Fibroblast of skin of scalp (primary cell): ENCODE measurements at regions not wholly inside any gene's neighbourhood (a gene's known extent, or its start where the extent isn't known, plus 50 kb on each side); places are given as distances from the start of the nearest gene placed in this dataset.
"Not testable (repeated sequence)": the region's sequence is repeated elsewhere in the genome, so short reads cannot be mapped to it uniquely, and the experiment has no call there.

Experiments
- DNase-seq: peaks from one replicate; pipeline ENCODE4 v3.0.0-alpha.2; 2013

DNA sequence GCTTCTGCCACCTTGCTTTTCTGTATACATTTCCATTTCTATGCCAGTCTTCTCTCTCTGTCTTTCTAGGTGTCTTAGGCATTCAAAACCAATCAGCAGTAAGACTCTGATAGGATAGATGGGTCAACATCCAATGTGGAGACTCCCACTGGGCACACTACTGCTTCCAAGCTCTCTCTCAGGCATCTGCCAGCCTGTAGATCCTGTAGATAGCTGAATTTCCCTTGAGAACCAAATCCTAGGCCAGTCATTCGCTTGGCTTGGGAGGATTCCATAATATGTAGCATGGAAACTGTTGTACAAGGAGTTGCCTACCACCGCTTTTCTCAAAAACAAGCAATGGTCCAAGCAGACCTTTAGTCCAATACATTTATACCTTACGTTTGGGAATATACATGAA lies 262.8 kb upstream of the RARB start:
- no peak for DNase-seq

DNA sequence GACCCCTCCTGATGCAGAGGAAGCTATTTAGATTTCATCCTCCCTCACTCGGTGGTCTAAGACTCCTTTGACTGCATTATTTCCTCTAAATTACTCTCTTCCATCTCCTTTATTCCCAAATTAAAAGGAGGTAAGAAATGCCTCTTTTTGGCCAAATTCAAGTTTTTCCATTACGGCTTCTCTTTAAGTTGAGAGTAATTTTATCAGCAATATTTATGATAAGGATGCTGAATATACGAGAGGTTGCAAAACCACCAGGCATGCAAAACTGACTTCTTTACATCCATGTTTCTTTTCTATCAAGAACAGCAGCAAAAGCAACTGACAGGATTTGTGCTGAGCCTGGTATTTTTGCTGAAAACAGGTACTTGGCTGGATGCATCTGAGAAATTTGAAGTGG lies 262.0 kb upstream of the RARB start:
- DNase-seq = no peak

DNA sequence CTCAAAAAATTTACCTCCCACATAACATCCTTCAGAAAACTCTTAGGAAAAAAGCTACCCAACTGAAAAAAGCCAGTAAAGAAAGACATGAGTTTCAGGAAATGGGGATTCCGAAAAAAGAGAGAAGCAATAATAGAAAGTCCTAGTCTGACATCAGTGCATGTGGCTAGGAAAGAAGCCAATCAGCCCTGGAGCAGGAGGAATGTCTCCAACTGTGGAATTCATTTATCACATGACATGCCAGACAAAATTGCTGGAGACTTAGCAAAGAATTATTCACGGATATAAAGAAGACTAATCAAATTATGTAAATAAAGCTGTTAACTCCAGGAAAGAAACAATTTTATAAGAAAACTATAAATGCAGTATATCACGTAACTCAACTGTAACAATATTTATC lies 258.9 kb upstream of the RARB start:
- peak; percentile 27 for DNase-seq

DNA sequence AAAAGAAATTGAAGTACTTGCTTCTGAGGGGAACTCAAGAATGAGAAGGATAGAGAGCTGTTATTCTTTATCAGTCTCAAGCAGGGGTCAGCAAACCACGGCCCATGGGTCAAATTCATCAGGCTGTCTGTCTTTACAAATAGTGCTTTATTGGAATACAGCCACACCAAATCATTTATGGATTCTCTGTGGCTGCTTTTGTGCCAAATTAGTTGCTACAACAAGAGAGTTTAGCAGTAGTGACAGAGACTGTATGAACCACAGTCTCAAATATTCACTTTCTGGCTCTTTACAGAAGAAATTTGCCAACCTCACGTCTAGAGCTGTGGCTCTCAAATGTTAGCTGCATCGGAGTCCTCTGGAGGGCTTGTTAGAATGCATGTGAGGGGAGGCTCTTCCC lies 258.0 kb upstream of the RARB start:
- DNase-seq = no peak

DNA sequence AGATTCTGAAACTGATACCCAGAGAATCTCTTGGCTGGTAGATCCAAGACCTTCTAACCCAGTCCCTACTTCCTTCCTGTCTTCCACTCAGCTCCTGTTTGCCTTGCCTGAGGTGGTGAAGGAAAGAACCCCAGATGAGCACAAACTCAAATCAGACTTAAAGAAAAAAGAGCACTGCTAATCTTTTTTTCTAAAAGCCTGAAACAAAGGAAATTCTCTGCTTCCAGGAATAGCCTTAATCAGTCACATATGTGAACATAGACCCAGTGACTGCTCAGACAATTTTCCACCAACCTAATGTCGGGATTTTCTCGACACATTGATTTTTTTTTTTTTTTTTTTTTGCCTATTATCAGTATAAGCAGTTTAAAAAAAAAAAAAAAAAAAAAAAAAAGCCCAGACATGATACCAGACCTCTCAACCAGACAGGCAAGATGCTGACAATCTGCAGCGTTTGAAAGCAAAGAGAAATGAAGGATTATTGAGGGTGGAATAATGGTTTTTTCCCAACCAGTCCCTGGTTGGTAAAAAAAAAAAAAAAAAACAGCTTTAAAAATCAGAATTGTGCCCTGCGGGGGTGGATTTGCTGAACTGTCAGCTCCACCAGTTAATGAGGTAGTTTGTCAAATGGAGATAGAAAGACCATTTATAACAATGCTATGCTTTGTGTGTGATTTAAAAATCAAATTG lies 256.8 kb upstream of the RARB start:
- DNase-seq = peak; percentile 18

DNA sequence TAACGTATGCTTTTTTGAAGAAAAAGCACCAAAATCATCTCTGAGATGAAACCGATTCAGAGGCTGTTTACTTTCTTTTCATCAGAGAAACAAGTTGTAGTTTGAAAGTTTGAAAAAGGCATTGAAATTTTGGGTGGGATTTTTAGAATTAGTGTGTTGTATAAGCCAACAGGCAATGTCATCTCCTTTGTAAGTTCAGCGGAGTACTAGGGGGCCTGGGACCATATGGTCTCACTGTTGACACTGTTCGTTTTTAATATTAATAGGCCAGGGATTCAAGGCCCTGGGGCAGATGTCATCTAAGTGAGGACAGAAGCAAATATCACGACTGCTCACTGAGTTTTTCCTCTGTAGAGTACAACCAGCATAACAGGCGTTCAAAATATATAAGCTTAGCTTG lies 256.2 kb upstream of the RARB start:
- DNase-seq = no peak

DNA sequence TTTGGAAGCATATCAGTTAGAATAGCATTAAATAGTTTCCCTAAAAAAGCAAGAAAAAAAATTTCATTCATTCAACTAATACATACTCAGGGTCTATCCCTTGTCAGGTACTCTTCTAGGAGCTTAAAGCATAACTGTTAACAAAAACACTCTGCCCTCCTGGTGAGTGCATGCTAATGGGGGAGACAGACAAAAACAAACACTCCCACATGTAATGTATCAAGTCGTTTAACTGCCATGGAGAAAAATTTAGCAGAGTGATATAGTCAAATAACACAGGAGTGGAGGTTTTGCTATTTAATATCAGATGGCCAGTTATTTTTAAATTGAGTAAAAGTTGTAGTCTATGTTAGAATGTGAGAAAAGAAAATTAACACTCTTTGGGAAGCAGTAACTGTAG lies 254.5 kb upstream of the RARB start:
- DNase-seq = no peak

DNA sequence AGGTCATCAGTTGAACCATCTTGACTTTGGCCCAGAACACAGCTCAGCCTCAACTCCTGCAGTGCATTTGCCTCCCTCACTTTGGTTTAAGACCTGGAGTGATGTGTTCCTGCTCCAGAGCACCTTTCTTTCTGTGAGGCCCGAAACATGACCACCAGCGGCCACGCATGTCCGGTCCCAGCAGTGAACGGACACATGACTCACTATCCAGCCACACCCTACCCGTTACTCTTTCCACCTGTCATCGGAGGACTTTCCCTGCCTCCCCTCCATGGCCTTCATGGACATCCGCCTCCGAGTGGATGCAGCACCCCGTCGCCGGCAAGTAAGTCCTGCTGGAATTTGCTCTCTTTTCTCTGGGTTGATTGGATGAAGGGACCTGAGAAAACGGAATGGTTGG lies 253.8 kb upstream of the RARB start:
- DNase-seq = no peak

DNA sequence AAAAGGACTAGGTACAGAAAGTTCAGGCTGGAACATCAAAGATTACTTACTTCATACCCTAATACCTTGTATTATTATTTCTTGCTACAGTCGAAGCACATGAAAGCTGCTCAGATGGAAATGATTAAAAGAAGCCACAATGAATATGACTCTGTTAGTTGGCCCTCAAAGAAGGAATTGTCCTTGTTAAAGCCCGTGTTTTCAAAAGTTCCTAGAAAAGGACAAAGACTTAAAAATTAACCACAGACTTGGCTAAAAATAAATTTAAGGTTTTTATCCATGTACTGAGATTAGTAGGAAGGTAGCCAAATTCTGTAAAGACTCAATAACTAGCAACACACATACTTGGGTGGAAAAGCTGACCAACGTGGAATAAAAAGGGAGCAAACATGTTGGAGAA lies 251.0 kb upstream of the RARB start:
- DNase-seq = peak; percentile 45

DNA sequence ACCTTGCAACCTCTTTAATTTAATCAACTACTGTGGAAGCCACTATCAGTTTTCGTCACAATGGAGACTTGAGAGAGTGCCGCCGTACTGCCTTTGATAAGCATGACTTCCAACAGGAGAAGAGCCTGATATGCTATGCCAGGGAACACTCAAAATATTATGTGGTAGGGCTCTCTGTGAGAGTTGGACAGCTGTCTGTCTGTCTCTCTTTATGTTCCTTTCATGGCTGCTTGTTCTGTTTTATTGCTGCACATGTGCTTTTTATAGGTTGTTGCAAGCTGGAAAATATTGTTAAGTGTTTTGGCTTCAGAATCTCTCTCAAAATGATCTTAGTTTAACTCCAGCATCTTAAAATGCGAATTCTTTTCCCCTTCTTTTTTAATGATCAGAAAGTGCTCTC lies 249.4 kb upstream of the RARB start:
- no peak for DNase-seq

DNA sequence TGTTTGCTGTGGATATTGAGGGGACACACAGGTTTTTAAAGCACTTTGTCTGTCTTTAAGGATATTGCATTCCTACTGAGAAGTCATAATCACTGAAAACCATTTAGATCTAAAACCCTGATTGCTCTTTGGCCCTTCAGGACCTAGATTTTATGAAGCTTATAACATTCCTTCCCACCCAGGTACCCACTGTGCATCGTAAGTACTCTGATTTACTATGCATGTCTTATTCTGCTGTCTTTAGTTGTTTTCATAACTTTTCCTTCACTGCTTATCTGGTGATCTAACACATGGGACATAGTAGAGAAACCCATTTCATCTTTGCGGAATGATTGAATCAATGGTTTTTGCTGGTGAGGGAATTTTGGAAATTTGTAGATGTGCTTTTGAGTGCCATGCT lies 247.0 kb upstream of the RARB start:
- no peak for DNase-seq

DNA sequence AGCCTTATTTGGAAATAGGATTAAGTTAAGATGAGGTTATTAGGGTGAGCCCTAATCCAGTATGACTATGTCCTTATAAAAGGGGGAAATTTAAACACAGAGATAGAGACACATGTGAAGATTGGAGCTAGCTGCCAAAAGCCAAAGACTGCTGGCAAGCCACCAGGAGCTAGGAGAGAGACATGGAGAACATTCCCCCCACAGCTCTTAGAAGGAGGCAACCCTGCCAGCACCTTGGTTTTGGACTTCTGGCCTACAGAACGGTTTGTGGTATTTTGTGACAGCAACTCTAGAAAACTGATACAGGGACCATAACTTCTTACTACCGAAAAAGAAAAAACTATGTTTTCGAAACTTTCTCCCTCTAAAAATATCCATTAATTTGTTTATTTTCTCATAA lies 245.3 kb upstream of the RARB start:
- DNase-seq = peak; percentile 4

DNA sequence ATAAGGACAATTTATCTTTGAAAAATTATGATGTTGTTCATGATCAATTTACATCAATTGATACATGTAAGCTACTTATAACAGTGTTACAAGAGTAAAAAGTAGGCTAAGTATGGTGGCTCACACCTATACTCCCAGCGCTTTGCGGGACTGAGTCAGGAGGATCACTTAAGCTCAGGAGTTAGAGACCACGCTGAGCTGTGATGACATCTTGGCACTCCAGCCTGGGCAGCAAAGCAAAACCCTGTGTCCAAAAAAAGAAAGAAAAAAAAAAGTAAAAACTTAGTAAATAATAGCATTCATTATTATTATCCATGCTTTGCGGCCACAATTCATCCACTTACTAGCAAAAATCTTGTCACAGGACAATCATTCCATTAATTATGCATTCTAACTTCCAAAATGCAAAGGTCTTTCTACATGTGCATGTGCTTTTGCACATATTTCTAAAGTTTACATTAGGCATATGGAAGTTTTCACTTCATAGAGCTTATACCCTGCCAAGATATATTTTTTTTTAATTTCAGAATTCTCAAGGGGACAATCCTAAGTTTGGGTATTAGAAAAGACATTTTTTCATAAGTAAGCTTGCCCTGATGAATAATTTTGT lies 243.3 kb upstream of the RARB start:
- no peak for DNase-seq

DNA sequence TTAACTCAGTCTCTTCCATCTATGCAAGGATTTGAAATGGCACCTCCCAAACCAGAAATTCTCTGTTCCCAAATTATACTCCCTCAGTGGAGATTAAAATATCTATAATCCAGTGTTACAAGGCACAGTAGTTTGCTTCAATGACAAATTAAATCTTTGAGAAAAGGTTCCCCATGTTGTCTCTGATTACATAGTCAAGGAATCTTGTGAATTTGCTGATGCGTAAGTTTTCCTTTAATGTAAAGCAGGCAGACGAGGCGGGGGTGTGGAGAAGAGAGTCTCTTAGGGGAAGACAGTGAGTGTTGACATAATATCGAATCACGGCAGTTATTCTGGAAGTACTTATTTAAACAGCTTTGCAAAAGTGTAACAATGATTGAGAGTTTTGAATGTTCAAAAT lies 236.4 kb upstream of the RARB start:
- peak; percentile 69 for DNase-seq

DNA sequence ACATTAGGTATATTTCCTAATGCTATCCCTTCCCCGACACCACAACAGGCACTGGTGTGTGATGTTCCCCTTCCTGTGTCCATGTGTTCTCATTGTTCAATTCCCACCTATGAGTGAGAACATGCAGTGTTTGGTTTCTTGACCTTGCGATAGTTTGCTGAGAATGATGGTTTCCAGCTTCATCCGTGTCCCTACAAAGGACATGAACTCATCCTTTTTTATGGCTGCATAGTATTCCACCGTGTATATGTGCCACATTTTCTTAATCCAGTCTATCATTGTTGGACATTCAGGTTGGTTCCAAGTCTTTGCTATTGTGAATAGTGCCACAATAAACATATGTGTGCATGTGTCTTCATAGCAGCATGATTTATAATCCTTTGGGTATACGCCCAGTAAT lies 228.5 kb upstream of the RARB start:
- not testable (repeated sequence) for DNase-seq

DNA sequence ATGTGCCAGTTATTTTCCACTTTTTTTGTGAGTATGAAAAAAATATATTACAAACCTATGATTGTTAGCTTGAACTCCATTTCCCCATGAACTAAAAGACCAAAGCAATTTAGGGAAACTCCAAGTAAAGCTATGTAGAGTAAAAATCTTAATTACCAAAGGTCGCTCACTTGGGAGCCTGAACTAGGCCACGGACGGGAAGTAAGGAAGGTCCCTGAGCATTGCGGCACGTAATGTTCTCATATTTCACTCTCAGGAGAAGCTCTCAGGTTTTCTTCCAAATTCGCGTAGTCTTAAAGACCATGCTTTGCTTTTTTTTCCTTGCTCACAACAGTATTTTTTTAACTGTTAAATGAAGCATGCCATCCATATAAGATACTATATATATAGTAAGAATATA lies 215.3 kb upstream of the RARB start:
- no peak for DNase-seq

DNA sequence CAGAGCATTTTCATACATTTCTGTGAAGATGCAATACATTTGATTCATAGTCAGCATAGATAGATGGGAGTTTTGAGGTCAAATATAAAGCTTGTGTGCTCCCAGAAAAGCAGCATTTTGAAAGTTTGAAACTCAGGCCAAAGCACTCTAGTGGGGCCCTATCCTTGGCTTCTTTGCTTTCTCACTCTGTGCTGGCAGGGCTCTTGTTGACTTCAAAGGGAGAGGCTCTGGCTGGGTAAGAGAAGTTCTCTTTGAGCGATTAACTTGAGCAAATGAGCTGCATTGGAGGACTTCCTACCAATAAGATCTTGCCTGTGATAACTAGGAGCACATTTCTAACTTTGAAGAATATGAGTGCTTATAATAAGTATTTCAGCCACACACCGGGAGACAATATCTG lies 214.0 kb upstream of the RARB start:
- DNase-seq = no peak

DNA sequence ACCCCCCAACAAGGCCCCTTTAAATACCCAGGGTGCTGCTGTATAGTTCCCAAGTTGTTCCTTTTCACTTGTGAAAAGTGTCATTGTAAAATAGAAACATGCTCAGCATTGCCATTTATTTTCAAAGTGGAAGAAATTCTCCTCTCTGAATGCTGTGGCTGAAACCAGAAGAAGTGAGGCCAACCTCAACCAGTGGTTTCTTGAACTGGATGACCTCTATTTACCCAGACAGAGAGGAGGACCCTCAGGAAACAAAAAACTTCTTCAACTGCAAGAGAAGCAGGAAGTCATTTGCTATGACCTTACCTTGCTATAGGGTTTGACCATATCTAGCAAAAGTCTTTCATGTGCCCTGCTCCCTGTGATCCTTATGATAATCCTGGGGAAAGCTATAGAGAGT lies 209.7 kb upstream of the RARB start:
- no peak for DNase-seq

DNA sequence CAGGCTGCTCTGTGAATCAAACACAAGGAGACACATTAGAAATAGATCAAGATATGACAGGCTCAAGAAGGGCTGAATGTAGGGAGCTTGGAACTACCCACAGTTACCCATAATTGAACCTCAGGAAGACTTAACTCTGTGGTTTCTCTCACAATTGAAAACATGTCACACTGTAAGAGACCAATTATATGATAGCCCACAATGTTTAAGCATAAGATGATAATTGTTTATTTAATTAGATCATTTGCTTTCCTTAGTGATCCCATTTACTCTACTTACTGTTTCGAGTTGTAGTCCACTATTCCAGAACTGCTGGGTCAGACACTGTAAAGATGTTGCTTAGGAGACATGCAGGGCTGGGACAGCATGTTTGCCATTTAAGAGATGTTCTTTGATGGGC lies 201.3 kb upstream of the RARB start:
- no peak for DNase-seq

DNA sequence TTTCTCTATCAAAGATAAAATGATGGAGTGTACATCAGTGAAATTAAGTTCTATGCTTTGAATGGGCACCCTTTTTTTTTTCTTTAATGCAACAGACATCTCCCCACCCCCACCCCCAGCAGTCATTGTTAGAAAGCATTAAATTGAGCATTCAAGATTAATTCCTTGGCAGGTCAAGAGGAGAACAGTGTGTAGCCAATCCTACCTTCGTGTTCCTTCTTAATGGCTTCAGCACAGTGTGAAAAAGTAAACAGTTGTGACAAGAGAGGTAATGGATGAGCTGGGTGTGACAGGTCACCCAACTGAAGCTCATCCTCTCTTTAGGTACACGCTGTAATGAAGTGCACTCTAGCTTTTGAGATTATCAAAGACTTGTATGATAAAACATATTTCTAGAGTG lies 198.5 kb upstream of the RARB start:
- no peak for DNase-seq

DNA sequence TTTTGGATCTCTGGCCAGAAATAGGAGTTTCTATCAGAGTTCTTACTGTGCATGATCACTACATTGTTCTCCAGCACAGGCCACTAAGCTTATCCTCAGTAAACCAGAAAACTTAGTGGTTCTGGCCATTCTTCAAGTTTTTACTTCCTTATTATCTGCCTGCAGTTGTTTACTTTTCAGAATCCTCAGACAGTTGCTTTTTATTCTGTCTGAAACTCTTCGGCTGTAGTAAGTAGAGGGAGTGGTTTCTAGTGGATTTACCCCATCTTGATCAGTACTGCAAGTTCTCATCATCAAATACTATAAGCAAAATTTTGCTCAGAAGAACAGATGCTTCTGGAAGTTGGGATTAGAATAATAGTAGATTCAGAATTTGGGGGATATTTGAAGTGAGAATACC lies 193.0 kb upstream of the RARB start:
- DNase-seq = peak; percentile 7

DNA sequence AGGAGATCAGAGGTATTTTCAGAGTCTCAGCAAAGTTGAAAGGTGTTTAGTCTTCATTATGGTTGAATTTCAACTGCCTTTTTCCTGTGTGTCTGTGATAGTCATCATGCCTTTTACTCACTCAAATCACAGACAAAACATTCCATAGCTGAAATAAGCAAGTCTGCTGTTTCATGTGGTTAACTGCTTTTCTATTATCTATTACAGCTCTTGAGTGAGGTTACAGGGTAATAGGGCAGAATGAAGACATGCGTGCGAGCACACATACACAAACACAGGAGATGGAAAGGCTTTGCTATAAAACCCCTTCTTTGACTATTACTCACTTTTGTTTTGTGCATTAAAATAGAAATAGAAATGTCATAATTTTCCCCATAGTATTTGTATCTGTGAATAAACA lies 192.6 kb upstream of the RARB start:
- DNase-seq = peak; percentile 24

DNA sequence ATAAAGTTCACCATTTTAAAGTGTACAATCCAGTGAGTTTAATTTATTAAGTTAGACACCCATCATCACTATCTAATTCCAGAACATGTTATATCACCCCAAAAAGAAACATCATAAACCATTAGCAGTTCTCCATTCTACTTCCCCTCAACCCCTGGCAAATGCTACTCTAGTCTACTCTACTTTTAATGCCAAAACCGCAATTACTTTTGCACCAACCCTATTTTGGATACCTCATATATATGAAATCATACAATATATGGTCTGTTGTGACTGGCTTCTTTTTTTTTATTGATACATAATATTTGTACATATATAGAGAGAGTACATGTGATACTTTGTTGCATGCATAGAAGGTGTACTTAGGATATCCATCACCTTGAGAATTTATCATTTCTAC lies 190.5 kb upstream of the RARB start:
- DNase-seq = no peak

DNA sequence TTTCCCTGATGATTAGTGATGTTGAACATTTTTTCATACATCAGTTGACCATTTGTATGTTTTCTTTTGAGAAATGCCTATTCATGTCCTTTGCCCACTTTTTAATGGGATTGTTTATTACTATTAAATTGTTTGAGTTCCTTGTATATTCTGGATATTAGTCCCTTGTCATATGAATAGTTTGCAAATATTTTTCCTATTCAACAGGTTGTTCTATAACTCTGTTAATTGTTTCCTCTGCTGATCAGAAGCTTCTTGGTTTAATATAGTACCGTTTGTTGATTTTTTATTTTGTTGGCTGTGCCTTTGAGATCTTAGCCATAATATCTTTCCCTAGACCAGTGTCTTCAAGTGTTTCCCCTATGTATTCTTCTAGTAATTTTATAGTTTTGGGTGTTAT lies 189.0 kb upstream of the RARB start:
- DNase-seq = no peak

DNA sequence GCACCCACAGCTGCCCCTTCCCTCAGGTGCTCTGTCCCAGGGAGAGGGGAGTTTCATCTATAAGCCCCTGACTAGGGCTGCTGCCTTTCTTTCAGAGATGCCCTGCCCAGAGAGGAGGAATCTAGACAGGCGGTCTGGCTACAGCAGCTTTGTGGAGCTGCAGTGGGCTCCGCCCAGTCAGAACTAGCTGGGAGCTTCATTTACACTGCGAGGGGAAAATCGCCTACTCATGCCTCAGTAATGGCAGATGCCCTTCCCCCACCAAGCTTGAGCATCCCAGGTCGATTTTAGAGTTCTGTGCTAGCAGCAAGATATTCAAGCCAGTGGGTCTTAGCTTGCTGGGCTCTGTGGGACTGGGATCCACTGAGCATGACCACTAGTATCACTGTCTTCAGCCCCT lies 181.2 kb upstream of the RARB start:
- no peak for DNase-seq
